Calu3 (cell line): ENCODE measurements at regions not wholly inside any gene's neighbourhood (a gene's known extent, or its start where the extent isn't known, plus 50 kb on each side); places are given as distances from the start of the nearest gene placed in this dataset.
"Not testable (repeated sequence)": the region's sequence is repeated elsewhere in the genome, so short reads cannot be mapped to it uniquely, and the experiment has no call there.

ENCODE experiments used
- BruUV-seq: library from RNA; stranded (reverse); fragments of 400-500 nt; replicated peaks from 2 replicates; lab custom pipeline; 2021; lab: Mats Ljungman, UMichigan
- CTCF ChIA-PET: fragments of 300-600 bp; sonication (Branson Sonifier 250); formaldehyde crosslinking; loops from one replicate; lab custom pipeline; 2022; ENCODE audit warnings: antibody characterized with exemption; lab: Charles Lee
- DNase-seq: peaks from one replicate; pipeline ENCODE4 v3.0.0; 2022
- H3K27ac Mint-ChIP-seq: one replicate; pipeline ENCODE4 v1.8.0; 2022; ENCODE audit warnings: mixed read lengths; ENCODE audit not compliant: unreplicated experiment
- H3K27me3 Mint-ChIP-seq: one replicate; pipeline ENCODE4 v1.8.0; 2022; ENCODE audit warnings: mixed read lengths; ENCODE audit not compliant: unreplicated experiment
- H3K36me3 Mint-ChIP-seq: one replicate; pipeline ENCODE4 v1.8.0; 2022; ENCODE audit warnings: mild to moderate bottlenecking, moderate library complexity, mixed read lengths; ENCODE audit not compliant: insufficient read depth, unreplicated experiment
- H3K4me1 Mint-ChIP-seq: one replicate; pipeline ENCODE4 v1.8.0; 2022; ENCODE audit warnings: mild to moderate bottlenecking, low read depth, mixed read lengths; ENCODE audit not compliant: unreplicated experiment
- H3K4me3 Mint-ChIP-seq: one replicate; pipeline ENCODE4 v1.8.0; 2022; ENCODE audit warnings: mild to moderate bottlenecking, low read depth, moderate library complexity, mixed read lengths; ENCODE audit not compliant: unreplicated experiment
- H3K9me3 Mint-ChIP-seq: one replicate; pipeline ENCODE4 v1.8.0; 2022; ENCODE audit warnings: low read depth, mixed read lengths; ENCODE audit not compliant: unreplicated experiment
- CTCF ChIP-seq: fragments of 200-600 bp; IDR thresholded peaks from one replicate; pipeline ENCODE4 v1.8.0; 2022; ENCODE audit warnings: antibody characterized with exemption; ENCODE audit not compliant: unreplicated experiment
- intact Hi-C: fragments of 100-400 bp; cut with micrococcal nuclease; formaldehyde crosslinking; loops from one replicate; pipeline ENCODE4 v1.10.0; 2022; ENCODE audit not compliant: unreplicated experiment

GRCh38 chr2:208757364-208757763, 350.8 kb downstream of the PTH2R start:
- TF ChIP-seq CTCF, result no peak
- no peaks in the 10 kb centered on the region for H3K4me1 Mint-ChIP-seq
- H3K27ac Mint-ChIP-seq, result no peak overlapping the region
- H3K27me3 Mint-ChIP-seq, result no peaks in the 10 kb centered on the region
- DNase-seq, result no peak
- no TSS peak for BruUV-seq
- H3K9me3 Mint-ChIP-seq, result peaks cover 3% of the 10 kb centered on the region
- CTCF ChIA-PET, result no interaction called here
- H3K4me3 Mint-ChIP-seq, result no peak overlapping the region
- H3K36me3 Mint-ChIP-seq, result no peaks in the 10 kb centered on the region
- intact Hi-C loops, result no loop called here

DNA sequence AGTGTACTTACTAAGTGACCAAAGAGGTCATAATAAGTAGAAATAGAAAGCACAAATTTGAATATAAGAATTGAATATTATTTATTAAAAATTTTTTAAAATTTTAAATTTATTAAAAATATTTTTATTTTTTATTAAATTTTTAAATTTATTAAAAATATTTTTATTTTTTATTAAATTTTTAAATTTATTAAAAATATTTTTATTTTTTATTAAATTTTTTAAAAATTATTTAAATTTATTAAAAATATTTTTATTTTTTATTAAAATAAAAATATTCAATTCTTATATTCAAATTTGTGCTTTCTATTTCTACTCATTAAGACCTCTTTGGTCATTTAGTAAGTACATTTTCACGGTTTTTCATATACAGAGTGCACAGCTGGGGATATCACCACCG, 366.5 kb downstream of the PTH2R start:
- H3K27ac Mint-ChIP-seq, H3K27me3 Mint-ChIP-seq, H3K36me3 Mint-ChIP-seq, CTCF ChIA-PET, H3K4me1 Mint-ChIP-seq, H3K4me3 Mint-ChIP-seq, H3K9me3 Mint-ChIP-seq, DNase-seq, intact Hi-C loops, BruUV-seq: not testable (repeated sequence)

GRCh38 chr2:208781166-208781565, 374.6 kb downstream of the PTH2R start:
- no peak overlapping the region for H3K27ac Mint-ChIP-seq
- intact Hi-C loops, result no loop called here
- CTCF ChIA-PET, result no interaction called here
- H3K9me3 Mint-ChIP-seq, result peaks cover 2% of the 10 kb centered on the region
- no peaks in the 10 kb centered on the region for H3K27me3 Mint-ChIP-seq
- H3K36me3 Mint-ChIP-seq, result no peaks in the 10 kb centered on the region
- TF ChIP-seq CTCF, result no peak
- DNase-seq, result no peak
- no peaks in the 10 kb centered on the region for H3K4me1 Mint-ChIP-seq
- no peak overlapping the region for H3K4me3 Mint-ChIP-seq
- BruUV-seq, result no TSS peak

DNA sequence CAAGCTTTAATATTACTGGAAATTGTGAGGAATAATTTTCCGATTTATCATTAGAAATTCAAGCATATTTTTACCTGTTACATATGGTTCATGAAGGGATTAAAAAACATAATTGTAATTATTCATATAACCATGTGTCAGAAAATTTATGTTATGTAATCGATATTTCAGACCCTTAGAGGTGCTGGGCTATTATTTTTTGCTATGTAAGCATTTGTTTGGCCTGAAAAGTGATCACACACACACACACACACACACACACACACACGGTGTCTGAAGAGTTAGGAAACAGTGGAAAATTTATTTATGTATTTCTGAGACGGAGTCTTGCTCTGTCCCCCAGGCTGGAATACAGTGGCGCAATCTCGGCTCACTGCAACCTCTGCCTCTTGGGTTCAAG, 375.5 kb downstream of the PTH2R start:
- no peak overlapping the region for H3K27ac Mint-ChIP-seq
- H3K4me3 Mint-ChIP-seq, result no peak overlapping the region
- no peak for TF ChIP-seq CTCF
- intact Hi-C loops, result loop anchor here (2.0 kb wide), 1 partner anchor 315 kb away; no protein-coding TSS in a partner anchor
- CTCF ChIA-PET, result no interaction called here
- H3K4me1 Mint-ChIP-seq, result no peaks in the 10 kb centered on the region
- H3K36me3 Mint-ChIP-seq, result no peaks in the 10 kb centered on the region
- BruUV-seq, result no TSS peak
- DNase-seq, result no peak
- H3K27me3 Mint-ChIP-seq, result no peaks in the 10 kb centered on the region
- H3K9me3 Mint-ChIP-seq, result peaks cover 2% of the 10 kb centered on the region

DNA sequence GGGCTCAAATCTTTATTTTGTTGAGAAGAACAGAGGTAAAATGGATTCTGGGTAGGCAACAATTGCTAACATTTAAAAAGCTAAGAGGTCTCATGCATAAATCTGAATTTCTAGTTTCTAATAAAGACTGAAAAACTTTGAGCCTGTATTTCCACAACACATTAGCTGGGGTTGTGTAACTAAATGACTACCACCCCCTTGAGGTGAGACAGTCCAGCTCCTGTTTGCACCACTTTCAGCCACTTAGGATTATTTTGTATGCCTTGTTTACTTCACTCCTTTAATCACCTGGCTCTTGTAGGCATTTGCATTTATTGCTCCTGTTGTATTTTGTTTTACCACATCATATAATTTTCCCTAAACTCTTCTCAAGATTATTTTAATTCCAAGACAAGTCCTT, 376.6 kb downstream of the PTH2R start:
- intact Hi-C loops, result loop anchor here (1.0 to 2.0 kb wide), 2 partner anchors 316 to 375 kb away; no protein-coding TSS in a partner anchor
- Mint-ChIP-seq H3K36me3 (no peaks in the 10 kb centered on the region), H3K27ac (no peak overlapping the region), H3K9me3 (peaks cover 2% of the 10 kb centered on the region), H3K27me3 (no peaks in the 10 kb centered on the region), H3K4me3 (no peak overlapping the region), H3K4me1 (no peaks in the 10 kb centered on the region)
- BruUV-seq, result no TSS peak
- TF ChIP-seq CTCF, result no peak
- DNase-seq, result peak; percentile 11
- CTCF ChIA-PET, result interaction anchor here (1.0 kb wide), 1 partner anchor 317 kb away, joined by 7 read pairs; no protein-coding TSS in a partner anchor

DNA sequence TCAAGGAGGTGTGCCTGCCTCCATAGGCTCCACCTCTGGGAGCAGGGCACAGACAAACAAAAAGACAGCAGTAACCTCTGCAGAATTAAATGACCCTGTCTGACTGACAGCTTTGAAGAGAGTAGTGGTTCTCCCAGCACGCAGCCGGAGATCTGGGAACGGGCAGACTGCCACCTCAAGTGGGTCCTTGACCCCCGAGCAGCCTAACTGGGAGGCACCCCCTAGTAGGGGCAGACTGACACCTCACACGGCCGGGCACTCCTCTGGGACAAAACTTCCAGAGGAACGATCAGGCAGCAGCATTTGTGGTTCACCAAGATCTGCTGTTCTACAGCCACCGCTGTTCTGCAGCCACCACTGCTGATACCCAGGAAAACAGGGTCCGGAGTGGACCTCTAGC, 378.2 kb downstream of the PTH2R start:
- BruUV-seq, H3K4me1 Mint-ChIP-seq, H3K4me3 Mint-ChIP-seq, intact Hi-C loops, H3K27me3 Mint-ChIP-seq, DNase-seq, H3K27ac Mint-ChIP-seq, CTCF ChIA-PET, H3K36me3 Mint-ChIP-seq, H3K9me3 Mint-ChIP-seq: not testable (repeated sequence)
